Activated CD4-positive, alpha-beta T cell treated with anti-CD3 and anti-CD28 coated beads, Interleukin-2, amount 50 U/mL, for 24 hours (primary cell): ENCODE measurements at regions not wholly inside any gene's neighbourhood (a gene's known extent, or its start where the extent isn't known, plus 50 kb on each side); places are given as distances from the start of the nearest gene placed in this dataset.

Experiments used
- DNase-seq, 2 donors: peaks; one replicate each; pipeline ENCODE4 v3.0.0-alpha.2; 2020; ENCODE audit warnings: low read depth in 1 of 2, low spot score in 1 of 2

GRCh38 chr5:73292816-73293459 lies 119.9 kb downstream of the TMEM174 start:
- DNase-seq: no peak

- DNase-seq: no peak
These were observed 118.9 kb downstream of the TMEM174 start for GRCh38 chr5:73291873-73292272.

GRCh38 chr5:73290242-73290641 lies 117.2 kb downstream of the TMEM174 start:
- DNase-seq: no peak

GRCh38 chr5:73288803-73289720 lies 116.1 kb downstream of the TMEM174 start:
- DNase-seq: no peak

GRCh38 chr5:73286896-73287295 lies 113.9 kb downstream of the TMEM174 start:
- no peak for DNase-seq

- DNase-seq: no peak
These were observed 112.0 kb downstream of the TMEM174 start for GRCh38 chr5:73284985-73285384.

- no peak for DNase-seq
These were observed 111.3 kb downstream of the TMEM174 start for GRCh38 chr5:73284220-73284795.

- DNase-seq: no peak
These were observed 109.9 kb downstream of the TMEM174 start for GRCh38 chr5:73282923-73283322.

- no peak for DNase-seq
These were observed 109.4 kb downstream of the TMEM174 start for GRCh38 chr5:73282383-73282782.

- DNase-seq: no peak
These were observed 108.1 kb downstream of the TMEM174 start for GRCh38 chr5:73280821-73281746.

- no peak for DNase-seq
These were observed 107.4 kb downstream of the TMEM174 start for GRCh38 chr5:73280386-73280785.

GRCh38 chr5:73279805-73280204 lies 106.8 kb downstream of the TMEM174 start:
- DNase-seq: no peak

- DNase-seq: no peak
These were observed 105.7 kb downstream of the TMEM174 start for GRCh38 chr5:73278693-73279092.

GRCh38 chr5:73274881-73275663 lies 102.1 kb downstream of the TMEM174 start:
- DNase-seq: no peak

- DNase-seq: no peak
These were observed 101.1 kb downstream of the TMEM174 start for GRCh38 chr5:73274121-73274520.

GRCh38 chr5:73273379-73274050 lies 100.5 kb downstream of the TMEM174 start:
- no peak for DNase-seq

- no peak for DNase-seq
These were observed 99.4 kb downstream of the TMEM174 start for GRCh38 chr5:73272351-73272750.

GRCh38 chr5:73268826-73269225 lies 95.8 kb downstream of the TMEM174 start:
- DNase-seq: no peak

- no peak for DNase-seq
These were observed 94.9 kb downstream of the TMEM174 start for GRCh38 chr5:73267766-73268435.
